HL-60 (cell line): ENCODE measurements at regions not wholly inside any gene's neighbourhood (a gene's known extent, or its start where the extent isn't known, plus 50 kb on each side); places are given as distances from the start of the nearest gene placed in this dataset.

Experiments
- CTCF ChIP-seq: IDR thresholded peaks from one replicate; pipeline ENCODE4 v1.5.1; 2011; ENCODE audit warnings: low read length, control low read depth, inconsistent platforms; ENCODE audit not compliant: insufficient read depth
- REST ChIP-seq: IDR thresholded peaks from 2 replicates; pipeline ENCODE4 v1.6.1; 2012; ENCODE audit warnings: low read depth; ENCODE audit not compliant: insufficient replicate concordance

GRCh38 chr1:2967881-2968280 is 53.4 kb upstream of the ACTRT2 start:
- TF ChIP-seq REST: no peak
- no peak for TF ChIP-seq CTCF
